Embryonic facial prominence (tissue), 1 donor: ENCODE measurements at regions not wholly inside any gene's neighbourhood (a gene's known extent, or its start where the extent isn't known, plus 50 kb on each side); places are given as distances from the start of the nearest gene placed in this dataset.
"Not testable (repeated sequence)": the region's sequence is repeated elsewhere in the genome, so short reads cannot be mapped to it uniquely, and the experiment has no call there.

Experiments used
- DNase-seq: peaks from one replicate; pipeline ENCODE4 v3.0.0-alpha.2; 2016; ENCODE audit errors: extremely low spot score

DNA sequence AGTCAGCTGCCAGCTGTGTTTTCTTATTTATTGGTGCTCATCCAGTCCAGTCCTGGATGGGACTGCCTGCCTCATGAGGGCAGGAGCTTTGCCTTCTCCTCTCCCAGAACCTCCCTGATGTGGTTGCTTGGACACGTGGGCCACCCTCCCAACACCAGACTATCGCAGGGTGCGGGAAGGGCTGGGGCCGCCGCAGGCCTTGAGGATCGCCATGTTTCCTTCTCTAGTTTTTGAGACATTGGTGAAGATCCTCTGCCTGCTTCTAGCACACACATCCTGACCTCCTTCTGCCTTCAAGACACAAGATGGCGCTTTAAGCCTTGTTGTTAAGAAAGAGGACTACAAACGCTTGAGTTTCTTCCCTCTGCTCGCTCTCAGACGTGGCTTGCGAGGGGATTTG, 2937.0 kb downstream of the RPIA start:
- not testable (repeated sequence) for DNase-seq

GRCh38 chr2:91657193-91657592, 2965.7 kb downstream of the RPIA start:
- not testable (repeated sequence) for DNase-seq

GRCh38 chr2:91658336-91658735, 2966.9 kb downstream of the RPIA start:
- DNase-seq = not testable (repeated sequence)

- DNase-seq = not testable (repeated sequence)
Measured at GRCh38 chr2:91659189-91659916, 2967.9 kb downstream of the RPIA start.

GRCh38 chr2:91659917-91660275, 2968.4 kb downstream of the RPIA start:
- peak; percentile 5 for DNase-seq

DNA sequence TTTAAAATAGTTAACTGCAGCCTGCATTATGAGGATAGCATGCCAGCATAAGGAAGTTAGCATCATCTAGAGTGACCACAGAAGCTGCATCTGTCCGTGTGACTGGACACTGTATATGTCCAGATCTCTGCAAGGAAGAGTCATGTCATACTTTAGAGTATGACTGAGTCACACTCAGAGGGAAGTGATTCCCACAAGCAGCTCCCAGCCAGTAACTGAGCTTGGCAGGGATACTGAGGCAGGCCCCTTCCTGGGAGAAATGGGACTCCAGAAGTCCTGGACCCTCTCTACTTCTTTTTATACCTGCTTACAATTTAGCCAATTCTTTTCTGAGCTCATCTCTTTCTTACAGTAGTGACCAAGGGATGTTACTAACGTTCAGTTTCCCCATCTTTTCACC, 2975.9 kb downstream of the RPIA start:
- not testable (repeated sequence) for DNase-seq

DNA sequence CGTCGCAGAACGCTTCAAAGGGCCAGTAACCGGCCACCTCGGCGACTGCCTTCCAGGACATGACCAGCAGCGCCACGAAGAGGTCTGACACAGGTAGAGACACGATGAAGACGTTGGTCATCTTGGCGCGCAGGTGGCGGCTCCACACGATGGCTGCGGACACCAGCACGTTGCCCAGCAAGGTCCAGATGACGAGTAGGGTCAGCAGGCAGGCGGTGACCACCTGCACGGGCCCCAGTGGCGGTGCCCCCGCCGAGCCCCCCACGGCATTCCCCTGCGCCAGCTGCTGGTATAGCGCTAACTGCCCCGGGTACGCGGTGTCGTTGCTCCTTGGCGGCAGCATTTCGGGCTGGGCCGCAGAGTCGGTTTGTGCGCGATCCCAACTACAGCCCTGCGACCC, 2994.1 kb downstream of the RPIA start:
- not testable (repeated sequence) for DNase-seq

- DNase-seq = not testable (repeated sequence)
Measured at GRCh38 chr2:91686046-91686445, 2994.6 kb downstream of the RPIA start.
